ES-I3 (cell line): ENCODE measurements at regions not wholly inside any gene's neighbourhood (a gene's known extent, or its start where the extent isn't known, plus 50 kb on each side); places are given as distances from the start of the nearest gene placed in this dataset.

ENCODE experiments used
- H3K36me3 ChIP-seq: 2 replicates; pipeline ENCODE4 v1.6.1; 2013; ENCODE audit warnings: mild to moderate bottlenecking, low read length, control low read depth, moderate library complexity; ENCODE audit not compliant: insufficient read depth
- H3K4me1 ChIP-seq: 2 replicates; pipeline ENCODE4 v1.6.1; 2013; ENCODE audit warnings: mild to moderate bottlenecking, control low read depth, low read length; ENCODE audit not compliant: insufficient read depth
- H3K9ac ChIP-seq: 2 replicates; pipeline ENCODE4 v1.6.1; 2013; ENCODE audit warnings: low read depth, mild to moderate bottlenecking, low read length, moderate library complexity
- H3K9me3 ChIP-seq: 2 replicates; pipeline ENCODE4 v1.6.1; 2013; ENCODE audit warnings: mild to moderate bottlenecking, low read length, moderate library complexity; ENCODE audit not compliant: control insufficient read depth, insufficient read depth

- Histone ChIP-seq H3K9me3 (no peaks in the 10 kb centered on the region), H3K4me1 (peaks cover 20% of the 10 kb centered on the region), H3K36me3 (peaks cover 3% of the 10 kb centered on the region; the same call in 1 of the 2 replicates), H3K9ac (no peak overlapping the region)
Observed at GRCh38 chr11:116173941-116174911, 598.6 kb downstream of the BUD13 start.

- H3K36me3 ChIP-seq: peaks cover 3% of the 10 kb centered on the region; the same call in 1 of the 2 replicates
- peaks cover 16% of the 10 kb centered on the region for H3K4me1 ChIP-seq
- no peaks in the 10 kb centered on the region for H3K9me3 ChIP-seq
- H3K9ac ChIP-seq: no peak overlapping the region
Observed at GRCh38 chr11:116173506-116173905, 599.3 kb downstream of the BUD13 start.

- Histone ChIP-seq H3K36me3 (no peaks in the 10 kb centered on the region), H3K9me3 (no peaks in the 10 kb centered on the region), H3K4me1 (peaks cover 10% of the 10 kb centered on the region; the same call in 1 of the 2 replicates), H3K9ac (no peak overlapping the region)
Observed at GRCh38 chr11:116172851-116173250, 599.9 kb downstream of the BUD13 start.

GRCh38 chr11:116172156-116172555 is 600.6 kb downstream of the BUD13 start:
- H3K9me3 ChIP-seq: no peaks in the 10 kb centered on the region
- no peaks in the 10 kb centered on the region for H3K36me3 ChIP-seq
- peaks cover 3% of the 10 kb centered on the region; the same call in 1 of the 2 replicates for H3K4me1 ChIP-seq
- no peak overlapping the region for H3K9ac ChIP-seq

- H3K9me3 ChIP-seq: no peaks in the 10 kb centered on the region
- H3K9ac ChIP-seq: no peak overlapping the region
- no peaks in the 10 kb centered on the region for H3K36me3 ChIP-seq
- H3K4me1 ChIP-seq: peaks cover 3% of the 10 kb centered on the region; the same call in 1 of the 2 replicates
Observed at GRCh38 chr11:116171271-116172140, 601.3 kb downstream of the BUD13 start.

- no peak overlapping the region for H3K9ac ChIP-seq
- H3K4me1 ChIP-seq: peaks cover 3% of the 10 kb centered on the region; the same call in 1 of the 2 replicates
- H3K36me3 ChIP-seq: no peaks in the 10 kb centered on the region
- H3K9me3 ChIP-seq: no peaks in the 10 kb centered on the region
Observed at GRCh38 chr11:116170526-116171120, 602.2 kb downstream of the BUD13 start.

GRCh38 chr11:116169776-116170175 is 603.0 kb downstream of the BUD13 start:
- H3K36me3 ChIP-seq: no peaks in the 10 kb centered on the region
- H3K9ac ChIP-seq: no peak overlapping the region
- no peaks in the 10 kb centered on the region for H3K9me3 ChIP-seq
- H3K4me1 ChIP-seq: peaks cover 1% of the 10 kb centered on the region; the same call in 1 of the 2 replicates

GRCh38 chr11:116168459-116168787 is 604.4 kb downstream of the BUD13 start:
- Histone ChIP-seq H3K36me3 (no peaks in the 10 kb centered on the region), H3K9ac (no peak overlapping the region), H3K4me1 (no peaks in the 10 kb centered on the region), H3K9me3 (no peaks in the 10 kb centered on the region)

- H3K9me3 ChIP-seq: no peaks in the 10 kb centered on the region
- H3K36me3 ChIP-seq: no peaks in the 10 kb centered on the region
- H3K4me1 ChIP-seq: no peaks in the 10 kb centered on the region
- no peak overlapping the region for H3K9ac ChIP-seq
Observed at GRCh38 chr11:116167706-116168458, 604.9 kb downstream of the BUD13 start.

- H3K9me3 ChIP-seq: no peaks in the 10 kb centered on the region
- no peaks in the 10 kb centered on the region for H3K4me1 ChIP-seq
- no peak overlapping the region for H3K9ac ChIP-seq
- H3K36me3 ChIP-seq: no peaks in the 10 kb centered on the region
Observed at GRCh38 chr11:116166573-116167465, 606.0 kb downstream of the BUD13 start.

GRCh38 chr11:116164843-116165242 is 607.9 kb downstream of the BUD13 start:
- Histone ChIP-seq H3K36me3 (no peaks in the 10 kb centered on the region), H3K9me3 (no peaks in the 10 kb centered on the region), H3K4me1 (no peaks in the 10 kb centered on the region), H3K9ac (no peak overlapping the region)

- H3K36me3 ChIP-seq: no peaks in the 10 kb centered on the region
- no peaks in the 10 kb centered on the region for H3K4me1 ChIP-seq
- H3K9ac ChIP-seq: no peak overlapping the region
- H3K9me3 ChIP-seq: no peaks in the 10 kb centered on the region
Observed at GRCh38 chr11:116162886-116163230, 609.9 kb downstream of the BUD13 start.
